B cell (primary cell): ENCODE measurements at regions not wholly inside any gene's neighbourhood (a gene's known extent, or its start where the extent isn't known, plus 50 kb on each side); places are given as distances from the start of the nearest gene placed in this dataset.

Experiments
- CTCF ChIP-seq: fragments of 200-600 bp; IDR thresholded peaks from one replicate; pipeline ENCODE4 v1.8.0; 2022; ENCODE audit warnings: antibody characterized with exemption, mild to moderate bottlenecking
- EZH2 ChIP-seq: IDR thresholded peaks from 2 replicates; pipeline ENCODE4 v1.6.1; 2012; ENCODE audit warnings: borderline replicate concordance, low read depth, mild to moderate bottlenecking, moderate library complexity, low read length; ENCODE audit not compliant: insufficient read depth, poor library complexity, severe bottlenecking

- no peak for TF ChIP-seq CTCF
- TF ChIP-seq EZH2, result no peak
These were observed 155.0 kb downstream of the OPN5 start for GRCh38 chr6:47936820-47937219.
